HUES64 (cell line): ENCODE measurements at regions not wholly inside any gene's neighbourhood (a gene's known extent, or its start where the extent isn't known, plus 50 kb on each side); places are given as distances from the start of the nearest gene placed in this dataset.

Experiments
- H3K27ac ChIP-seq: 2 replicates; pipeline ENCODE4 v1.7.0; 2013; ENCODE audit warnings: low read depth, low read length, inconsistent platforms
- H3K27me3 ChIP-seq: 2 replicates; pipeline ENCODE4 v1.6.1; 2013; ENCODE audit warnings: mild to moderate bottlenecking, low read length; ENCODE audit not compliant: insufficient read depth
- H3K36me3 ChIP-seq: 2 replicates; pipeline ENCODE4 v1.6.1; 2013; ENCODE audit warnings: mild to moderate bottlenecking, low read length; ENCODE audit not compliant: insufficient read depth
- H3K4me1 ChIP-seq: 2 replicates; pipeline ENCODE4 v1.6.1; 2013; ENCODE audit warnings: mild to moderate bottlenecking, low read length, moderate library complexity; ENCODE audit not compliant: insufficient read depth
- H3K4me3 ChIP-seq: 2 replicates; pipeline ENCODE4 v1.5.1; 2013; ENCODE audit warnings: mild to moderate bottlenecking, low read length, moderate library complexity
- H3K9ac ChIP-seq: 2 replicates; pipeline ENCODE4 v1.6.1; 2013; ENCODE audit warnings: mild to moderate bottlenecking, low read depth, low read length
- H3K9me3 ChIP-seq: 2 replicates; pipeline ENCODE4 v1.6.1; 2013; ENCODE audit warnings: low read depth, low read length; ENCODE audit not compliant: insufficient read depth
- WGBS: fragments of 150-250, 120-280 bp; methylation state at CpG from one replicate; pipeline ENCODE4 v1.1.7; 2013; ENCODE audit warnings: missing lambda C conversion rate; 5-methylcytosine and 5-hydroxymethylcytosine counted together

DNA sequence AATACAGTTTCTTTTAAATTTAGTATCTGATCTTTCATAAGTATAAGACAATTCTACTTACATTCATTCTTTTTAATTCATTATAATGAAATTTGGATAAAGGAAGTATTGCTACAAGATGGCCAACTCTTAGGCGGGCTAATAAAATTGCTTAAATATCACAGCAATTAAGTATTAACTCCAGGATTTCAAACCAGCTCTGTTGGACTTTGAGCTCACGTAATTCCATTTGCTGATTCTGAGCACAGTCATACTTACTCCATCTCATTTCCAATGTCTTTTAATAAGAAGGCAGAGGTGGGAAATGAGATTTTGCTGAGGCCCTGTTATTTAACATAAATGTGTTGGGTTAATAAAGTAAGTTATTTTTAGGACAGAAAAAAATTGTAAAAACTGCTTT lies 748.1 kb downstream of the KCNA4 start:
- H3K4me1 ChIP-seq, result no peaks in the 10 kb centered on the region
- H3K4me3 ChIP-seq, result no peak overlapping the region
- H3K36me3 ChIP-seq, result no peaks in the 10 kb centered on the region
- H3K27ac ChIP-seq, result no peak overlapping the region
- 96% methylated on average over 2 of the region's 2 CpGs for WGBS
- H3K9ac ChIP-seq, result no peak overlapping the region
- no peaks in the 10 kb centered on the region for H3K9me3 ChIP-seq
- no peaks in the 10 kb centered on the region for H3K27me3 ChIP-seq

DNA sequence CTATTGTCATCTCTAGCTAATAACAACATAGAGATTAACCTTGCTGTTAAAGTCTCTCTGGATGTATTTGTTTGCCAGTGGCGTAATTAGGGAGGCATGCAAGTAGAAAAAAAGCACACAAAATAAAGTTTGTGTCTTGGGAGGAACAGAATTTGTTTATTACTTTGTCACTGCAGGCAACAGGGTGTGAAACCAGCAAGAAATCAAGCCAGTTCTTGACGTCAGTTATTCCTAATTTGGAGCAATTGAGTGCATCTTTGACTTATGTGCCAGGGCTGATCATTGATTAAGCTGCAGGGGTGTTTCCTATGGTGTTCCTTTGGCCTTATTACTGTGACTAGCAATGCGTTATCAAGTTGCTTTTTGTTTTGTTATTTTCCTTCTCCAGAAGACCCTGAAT lies 751.0 kb downstream of the KCNA4 start:
- Histone ChIP-seq H3K9ac (no peak overlapping the region), H3K4me3 (no peak overlapping the region), H3K4me1 (no peaks in the 10 kb centered on the region), H3K27ac (no peak overlapping the region), H3K9me3 (no peaks in the 10 kb centered on the region), H3K36me3 (no peaks in the 10 kb centered on the region), H3K27me3 (no peaks in the 10 kb centered on the region)
- WGBS, result 89% methylated on average over 3 of the region's 3 CpGs

DNA sequence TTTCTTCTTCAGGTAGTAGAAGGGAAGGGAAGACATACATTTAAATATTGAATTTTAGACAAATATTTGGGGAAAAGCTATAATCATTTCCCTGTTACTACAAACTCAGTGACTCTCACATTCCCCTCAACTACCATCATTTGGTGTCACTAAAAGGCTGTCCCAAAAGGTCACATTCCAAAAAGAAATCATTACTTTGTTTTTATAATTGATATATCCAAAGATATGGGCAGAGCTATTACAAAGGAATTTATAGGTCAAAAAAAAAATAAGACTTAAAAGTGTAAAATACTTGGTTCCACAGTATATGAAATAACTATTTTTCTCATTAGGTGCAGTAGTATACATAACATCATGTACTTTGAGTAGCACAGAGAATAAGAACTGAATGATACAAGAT lies 751.4 kb downstream of the KCNA4 start:
- Histone ChIP-seq H3K9me3 (no peaks in the 10 kb centered on the region), H3K4me3 (no peak overlapping the region), H3K36me3 (no peaks in the 10 kb centered on the region), H3K9ac (no peak overlapping the region), H3K4me1 (no peaks in the 10 kb centered on the region), H3K27me3 (no peaks in the 10 kb centered on the region), H3K27ac (no peak overlapping the region)

DNA sequence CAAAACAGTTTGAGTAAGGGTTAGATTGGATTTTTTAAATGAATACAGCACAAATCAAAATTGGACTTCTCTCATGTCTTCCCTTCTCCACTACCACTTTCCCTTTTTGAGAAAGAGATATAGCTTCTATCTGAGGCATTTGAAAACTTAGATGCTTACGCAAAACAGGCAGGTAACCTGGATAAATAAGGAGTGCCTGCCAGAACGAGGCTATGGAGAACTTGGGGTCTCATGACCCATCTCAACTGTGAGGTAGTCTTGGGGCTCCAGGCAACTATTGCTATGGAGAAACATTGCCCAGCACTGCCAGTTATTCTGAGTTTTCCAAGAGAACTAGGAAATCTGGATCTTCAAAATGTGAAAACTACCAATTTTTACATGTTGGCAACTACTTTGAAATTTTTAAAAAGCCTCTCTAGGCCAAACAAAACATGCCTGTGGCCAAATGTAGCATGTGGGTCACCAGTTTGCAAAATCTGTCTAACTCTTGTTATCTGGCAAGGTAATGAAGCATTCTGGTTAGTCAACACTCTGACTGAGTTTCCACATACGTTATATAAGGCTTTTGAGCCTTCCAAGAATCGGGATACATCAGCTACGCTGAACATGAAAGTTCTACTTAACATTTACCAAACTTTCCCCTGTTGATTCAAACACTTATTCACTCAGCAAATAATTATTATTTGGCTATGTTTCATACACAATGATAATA lies 752.7 kb downstream of the KCNA4 start:
- H3K27me3 ChIP-seq, result no peaks in the 10 kb centered on the region
- 96% methylated on average over 5 of the region's 5 CpGs for WGBS
- no peaks in the 10 kb centered on the region for H3K4me1 ChIP-seq
- no peak overlapping the region for H3K9ac ChIP-seq
- H3K4me3 ChIP-seq, result no peak overlapping the region
- H3K9me3 ChIP-seq, result no peaks in the 10 kb centered on the region
- no peak overlapping the region for H3K27ac ChIP-seq
- no peaks in the 10 kb centered on the region for H3K36me3 ChIP-seq

DNA sequence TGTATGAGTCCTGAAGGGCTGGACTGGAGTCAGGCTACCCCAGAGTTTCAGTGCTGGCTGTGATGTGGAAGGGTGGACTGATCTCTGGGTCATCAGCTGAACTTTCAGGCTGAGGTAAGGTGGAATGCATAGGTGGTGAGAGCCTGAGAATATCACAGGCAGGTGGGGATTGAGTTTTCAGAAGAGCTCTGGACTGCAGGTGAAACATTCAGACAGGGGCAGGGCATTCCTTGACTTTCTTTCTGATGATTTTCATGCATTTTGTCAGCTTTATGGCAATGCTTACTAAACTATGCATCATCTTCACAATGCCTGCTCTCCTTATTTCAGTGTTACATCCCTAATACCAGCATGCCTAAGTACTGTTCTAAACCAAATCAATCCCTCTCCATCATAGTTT lies 755.0 kb downstream of the KCNA4 start:
- no peak overlapping the region for H3K9ac ChIP-seq
- H3K27ac ChIP-seq, result no peak overlapping the region
- no peaks in the 10 kb centered on the region for H3K27me3 ChIP-seq
- no peaks in the 10 kb centered on the region for H3K9me3 ChIP-seq
- no peaks in the 10 kb centered on the region for H3K4me1 ChIP-seq
- H3K36me3 ChIP-seq, result no peaks in the 10 kb centered on the region
- H3K4me3 ChIP-seq, result no peak overlapping the region

DNA sequence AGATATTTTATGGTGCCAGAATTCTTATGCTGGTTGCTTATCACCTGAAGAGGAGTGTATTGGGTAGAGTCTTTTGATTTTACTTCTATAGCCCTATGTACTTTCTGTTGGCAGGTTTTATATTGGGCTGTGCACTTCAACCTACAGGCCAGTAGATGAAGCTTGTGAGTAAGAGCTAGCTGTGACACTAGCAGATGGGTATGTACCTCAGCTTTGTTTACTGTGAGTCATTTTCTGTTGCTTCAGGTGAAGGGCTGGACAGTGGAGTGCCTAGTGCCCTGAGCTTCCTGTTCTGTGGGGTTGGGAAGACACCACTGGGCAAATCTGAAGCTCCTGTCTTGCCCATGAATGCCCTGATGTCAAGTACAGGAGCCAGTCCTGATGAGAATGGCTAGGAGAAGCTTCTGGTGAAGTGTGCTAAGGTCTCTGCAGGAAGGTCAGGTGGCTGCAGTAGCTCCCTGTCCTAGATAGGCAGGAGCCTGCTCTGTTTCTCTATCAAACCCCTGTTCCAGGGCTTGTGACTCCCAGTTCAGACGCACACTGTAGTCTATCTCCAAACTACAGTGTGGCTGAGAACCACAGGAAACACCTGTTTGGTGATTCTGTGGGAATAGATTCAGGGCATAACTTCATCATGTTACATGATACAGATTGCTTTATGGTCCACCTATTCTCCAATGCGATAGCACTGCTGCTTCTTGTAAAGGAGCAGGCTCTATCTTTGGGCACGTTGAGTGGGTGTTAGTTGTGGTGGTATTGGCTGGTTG lies 755.7 kb downstream of the KCNA4 start:
- WGBS, result 94% methylated on average over 3 of the region's 3 CpGs
- no peak overlapping the region for H3K27ac ChIP-seq
- no peaks in the 10 kb centered on the region for H3K4me1 ChIP-seq
- no peak overlapping the region for H3K4me3 ChIP-seq
- H3K9ac ChIP-seq, result no peak overlapping the region
- no peaks in the 10 kb centered on the region for H3K9me3 ChIP-seq
- H3K27me3 ChIP-seq, result no peaks in the 10 kb centered on the region
- H3K36me3 ChIP-seq, result no peaks in the 10 kb centered on the region

DNA sequence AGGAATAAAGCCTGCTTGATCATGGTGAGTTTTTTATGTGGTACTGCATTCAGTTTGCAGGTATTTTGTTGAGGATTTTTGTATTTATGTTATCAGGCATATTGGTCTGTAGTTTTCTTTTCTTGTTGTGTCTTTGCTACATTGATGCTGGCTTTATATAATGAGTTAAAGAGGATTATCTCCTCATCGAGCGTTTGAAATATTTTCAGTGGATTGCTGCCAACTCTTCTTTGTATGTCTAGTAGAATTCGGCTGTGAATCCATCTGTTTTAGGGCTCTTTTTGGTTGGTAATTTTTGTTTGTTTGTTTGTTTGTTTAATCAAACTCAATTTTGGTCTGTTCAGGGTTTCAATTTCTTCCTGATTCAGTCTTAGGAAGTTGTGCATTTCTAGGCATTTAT lies 758.4 kb downstream of the KCNA4 start:
- H3K27me3 ChIP-seq, result no peaks in the 10 kb centered on the region
- no peak overlapping the region for H3K4me3 ChIP-seq
- no peak overlapping the region for H3K27ac ChIP-seq
- H3K9me3 ChIP-seq, result no peaks in the 10 kb centered on the region
- H3K9ac ChIP-seq, result no peak overlapping the region
- 68% methylated on average over 3 of the region's 3 CpGs for WGBS
- no peaks in the 10 kb centered on the region for H3K4me1 ChIP-seq
- H3K36me3 ChIP-seq, result no peaks in the 10 kb centered on the region

DNA sequence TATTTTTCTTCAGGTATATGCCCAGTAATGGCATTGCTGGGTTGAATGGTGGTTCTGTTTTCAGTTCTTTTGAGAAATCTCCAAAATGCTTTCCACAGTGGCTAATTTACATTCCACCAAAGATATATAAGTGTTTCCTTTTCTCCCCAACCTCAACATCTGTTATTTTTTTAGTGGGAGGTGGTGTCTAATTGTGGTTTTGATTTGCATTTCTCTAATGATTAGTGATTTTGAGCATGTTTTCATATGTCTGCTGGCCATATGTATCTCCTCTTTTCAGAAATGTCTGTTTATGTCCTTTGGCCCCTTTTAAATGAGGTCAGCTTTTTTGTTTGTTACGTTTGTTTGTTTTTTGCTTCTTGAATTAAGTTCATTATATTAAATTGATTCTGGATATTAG lies 760.2 kb downstream of the KCNA4 start:
- no peaks in the 10 kb centered on the region for H3K4me1 ChIP-seq
- no peak overlapping the region for H3K9ac ChIP-seq
- no peaks in the 10 kb centered on the region for H3K27me3 ChIP-seq
- no peaks in the 10 kb centered on the region for H3K36me3 ChIP-seq
- WGBS, result 0% methylated on average over 1 of the region's 1 CpG
- H3K27ac ChIP-seq, result no peak overlapping the region
- H3K4me3 ChIP-seq, result no peak overlapping the region
- no peaks in the 10 kb centered on the region for H3K9me3 ChIP-seq

DNA sequence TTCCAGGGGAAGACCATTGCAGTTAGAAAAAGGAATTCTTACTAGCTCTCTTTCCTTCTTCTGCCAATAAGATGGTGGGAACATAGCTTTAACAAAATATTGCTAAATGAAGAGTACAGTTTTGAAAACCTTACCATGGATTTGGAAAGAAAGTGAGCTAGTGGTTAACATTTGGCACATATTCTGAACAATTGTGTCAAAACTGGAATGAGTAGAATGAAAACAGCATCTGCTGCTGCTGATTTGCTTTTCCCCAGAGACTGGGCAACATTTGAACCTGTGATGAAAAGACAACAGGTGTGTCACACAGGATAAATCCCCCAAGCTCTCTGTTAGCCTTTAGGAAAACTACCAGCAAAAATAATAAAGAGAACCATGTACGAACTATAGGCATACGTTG lies 761.4 kb downstream of the KCNA4 start:
- Histone ChIP-seq H3K27me3 (no peaks in the 10 kb centered on the region), H3K9ac (no peak overlapping the region), H3K9me3 (no peaks in the 10 kb centered on the region), H3K4me1 (no peaks in the 10 kb centered on the region), H3K36me3 (no peaks in the 10 kb centered on the region), H3K27ac (no peak overlapping the region), H3K4me3 (no peak overlapping the region)
- WGBS, result 92% methylated on average over 2 of the region's 2 CpGs

DNA sequence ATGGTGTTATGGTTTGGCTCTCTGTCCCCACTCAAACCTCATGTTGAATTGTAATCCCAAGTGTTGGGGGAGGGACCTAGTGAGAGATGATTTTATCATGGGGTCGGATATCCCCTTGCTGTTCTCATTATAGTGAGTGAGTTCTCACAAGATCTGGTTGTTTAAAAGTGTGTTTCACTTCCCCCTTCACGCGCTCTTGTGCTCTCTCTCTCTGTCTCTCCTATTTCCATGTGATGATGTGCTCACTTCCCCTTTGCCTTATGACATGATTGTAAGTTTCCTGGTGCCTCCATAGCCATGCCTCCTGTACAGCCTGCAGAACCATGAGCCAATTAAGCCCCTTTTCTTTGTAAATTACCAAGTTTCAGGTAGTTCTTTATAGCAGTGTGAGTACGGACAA lies 765.1 kb downstream of the KCNA4 start:
- Histone ChIP-seq H3K4me1 (no peaks in the 10 kb centered on the region), H3K27me3 (no peaks in the 10 kb centered on the region), H3K27ac (no peak overlapping the region), H3K9me3 (no peaks in the 10 kb centered on the region), H3K36me3 (no peaks in the 10 kb centered on the region), H3K9ac (no peak overlapping the region), H3K4me3 (no peak overlapping the region)
- WGBS, result 82% methylated on average over 3 of the region's 4 CpGs

DNA sequence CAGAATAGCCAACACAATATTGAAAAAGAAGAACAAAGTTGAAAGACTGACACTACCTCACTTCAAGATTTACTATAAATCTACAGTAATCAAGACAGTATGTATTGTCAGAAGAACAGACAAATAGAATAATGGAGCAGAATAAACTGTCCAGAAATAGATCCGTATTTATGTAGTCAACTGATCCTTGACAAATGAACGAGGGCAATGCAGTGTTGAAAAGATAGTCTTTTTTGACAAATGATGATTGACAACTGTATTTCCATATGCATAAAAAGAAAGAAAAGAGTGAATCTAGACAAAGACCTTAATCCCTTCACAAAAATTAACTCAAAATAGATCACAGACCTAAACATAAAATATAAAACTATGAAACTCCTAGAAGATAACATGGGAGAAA lies 767.1 kb downstream of the KCNA4 start:
- Histone ChIP-seq H3K9ac (no peak overlapping the region), H3K9me3 (no peaks in the 10 kb centered on the region), H3K27ac (no peak overlapping the region), H3K27me3 (no peaks in the 10 kb centered on the region), H3K4me1 (no peaks in the 10 kb centered on the region), H3K36me3 (no peaks in the 10 kb centered on the region), H3K4me3 (no peak overlapping the region)
- WGBS, result 95% methylated on average over 2 of the region's 2 CpGs

DNA sequence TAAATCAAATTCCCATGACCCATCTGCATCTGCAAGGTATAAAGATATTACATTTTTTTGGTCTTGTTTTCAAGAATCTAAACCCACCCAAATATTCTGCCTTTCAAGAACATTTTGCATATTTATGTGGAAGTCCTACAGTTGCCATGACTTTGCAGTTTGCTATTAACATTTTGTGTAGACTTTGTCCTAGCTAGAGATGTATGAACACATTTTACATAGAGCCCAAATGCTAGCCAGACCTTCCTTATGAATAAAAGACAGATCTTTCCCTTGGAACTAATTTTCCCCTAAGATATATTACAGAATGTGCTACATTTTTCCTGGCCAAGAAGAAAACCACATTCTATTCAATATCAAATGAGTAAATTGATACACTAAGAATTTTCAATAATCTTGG lies 772.5 kb downstream of the KCNA4 start:
- Histone ChIP-seq H3K9me3 (no peaks in the 10 kb centered on the region), H3K9ac (no peak overlapping the region), H3K27ac (no peak overlapping the region), H3K4me1 (no peaks in the 10 kb centered on the region), H3K36me3 (no peaks in the 10 kb centered on the region), H3K4me3 (no peak overlapping the region), H3K27me3 (no peaks in the 10 kb centered on the region)
